ENCODE measurements at regions not wholly inside any gene's neighbourhood (a gene's known extent, or its start where the extent isn't known, plus 50 kb on each side); places are given as distances from the start of the nearest gene placed in this dataset.

DNA sequence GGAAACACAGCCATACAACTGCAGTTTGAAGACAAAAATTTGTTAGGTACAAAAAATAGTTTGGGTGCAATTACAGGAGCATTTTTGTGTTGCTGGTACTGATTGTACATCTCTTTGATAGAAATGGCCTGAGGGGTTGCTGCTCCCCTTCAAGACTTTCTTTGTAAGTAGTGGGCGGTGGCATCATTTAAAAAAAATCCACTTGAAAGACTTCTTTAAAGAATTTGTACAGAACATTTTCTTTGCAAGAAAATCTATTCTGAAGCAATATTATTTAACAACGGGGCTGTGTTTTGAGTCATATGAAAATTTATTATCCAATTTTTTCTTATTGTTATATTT, 144.1 kb upstream of the CAV2 start:
- no peaks in the 10 kb centered on the region for H3K9me3 ChIP-seq (ENCODE audit: control insufficient read depth in 5 of 5, low read length in 5 of 5)
- H3K9ac ChIP-seq (ENCODE audit: low read length in 5 of 5), result peak overlapping the region in 2 of 5 donors; percentile 10 to 66
- peaks cover 15 to 54% (median 48%) of the 10 kb centered on the region in 5 donors for H3K4me1 ChIP-seq (ENCODE audit: control insufficient read depth in 5 of 5, insufficient read depth in 5 of 5, low read length in 5 of 5)
- no peaks in the 10 kb centered on the region for H3K27me3 ChIP-seq (ENCODE audit: control insufficient read depth in 5 of 5, insufficient read depth in 4 of 5, low read length in 5 of 5)
- H3K36me3 ChIP-seq (ENCODE audit: control insufficient read depth in 5 of 5, insufficient read depth in 5 of 5, low read length in 5 of 5), result no peaks in the 10 kb centered on the region
- peak overlapping the region in 4 of 5 donors; percentile 31 to 45 (median 40) for H3K4me3 ChIP-seq (ENCODE audit: low read depth in 1 of 5, low read length in 5 of 5)
- H3K27ac ChIP-seq (ENCODE audit: low read depth, low read length), result peak overlapping the region; percentile 98

DNA sequence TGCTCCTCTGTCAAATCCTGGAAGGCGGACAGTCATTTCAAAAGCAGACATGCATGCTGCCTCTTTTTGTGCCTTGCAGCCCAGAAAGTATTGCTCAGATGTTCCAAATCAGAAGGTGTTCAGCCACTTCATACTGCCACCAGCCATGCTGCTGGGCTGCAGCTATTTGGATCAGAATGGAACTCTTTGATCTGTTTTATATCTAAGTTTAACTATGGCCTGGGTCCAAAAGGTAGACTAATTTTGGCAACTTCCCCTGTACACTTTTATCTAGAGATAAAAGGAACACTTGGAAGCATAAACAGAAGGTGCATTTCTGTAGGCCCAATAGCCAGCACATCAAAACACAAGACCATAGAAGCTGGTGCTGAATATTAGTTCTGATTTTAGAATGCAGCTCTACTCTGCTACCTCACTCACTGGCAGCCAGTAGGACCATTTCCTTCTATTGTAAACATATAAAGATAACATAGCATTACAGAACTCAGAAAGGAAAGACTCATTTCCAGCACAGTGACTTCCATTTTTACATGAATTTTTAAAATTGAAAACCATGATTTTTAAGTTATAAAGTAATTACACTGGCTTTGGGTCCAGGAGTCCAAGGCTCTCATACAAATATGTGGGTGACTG, 143.1 kb upstream of the CAV2 start:
- H3K9ac ChIP-seq (ENCODE audit: low read length in 5 of 5), result no peak overlapping the region
- H3K9me3 ChIP-seq (ENCODE audit: control insufficient read depth in 5 of 5, low read length in 5 of 5), result no peaks in the 10 kb centered on the region
- H3K4me3 ChIP-seq (ENCODE audit: low read depth in 1 of 5, low read length in 5 of 5), result no peak overlapping the region
- no peaks in the 10 kb centered on the region for H3K36me3 ChIP-seq (ENCODE audit: control insufficient read depth in 5 of 5, insufficient read depth in 5 of 5, low read length in 5 of 5)
- H3K4me1 ChIP-seq (ENCODE audit: control insufficient read depth in 5 of 5, insufficient read depth in 5 of 5, low read length in 5 of 5), result peaks cover 15 to 56% (median 48%) of the 10 kb centered on the region in 5 donors
- no peaks in the 10 kb centered on the region for H3K27me3 ChIP-seq (ENCODE audit: control insufficient read depth in 5 of 5, insufficient read depth in 4 of 5, low read length in 5 of 5)
- peak overlapping the region; percentile 98 for H3K27ac ChIP-seq (ENCODE audit: low read depth, low read length)

DNA sequence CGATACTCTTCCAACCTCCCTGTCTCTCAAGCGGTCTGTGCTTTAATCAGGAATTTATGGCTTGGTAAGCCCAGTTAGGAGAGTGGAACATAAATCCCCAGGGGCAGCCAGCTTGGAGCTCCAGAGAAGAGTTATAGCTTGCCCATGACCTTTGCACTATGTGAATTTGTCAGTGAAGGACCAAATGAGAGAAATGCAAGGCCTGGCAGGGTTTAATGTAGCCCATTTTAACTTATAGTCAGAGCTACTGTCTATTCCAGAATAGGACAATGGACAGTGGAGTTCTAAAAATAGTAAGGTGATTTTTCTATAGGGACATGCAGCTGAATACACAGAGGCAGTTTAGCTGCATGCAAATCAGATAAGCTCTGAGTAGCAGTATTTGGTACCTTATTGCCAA, 142.6 kb upstream of the CAV2 start:
- peak overlapping the region; percentile 98 for H3K27ac ChIP-seq (ENCODE audit: low read depth, low read length)

DNA sequence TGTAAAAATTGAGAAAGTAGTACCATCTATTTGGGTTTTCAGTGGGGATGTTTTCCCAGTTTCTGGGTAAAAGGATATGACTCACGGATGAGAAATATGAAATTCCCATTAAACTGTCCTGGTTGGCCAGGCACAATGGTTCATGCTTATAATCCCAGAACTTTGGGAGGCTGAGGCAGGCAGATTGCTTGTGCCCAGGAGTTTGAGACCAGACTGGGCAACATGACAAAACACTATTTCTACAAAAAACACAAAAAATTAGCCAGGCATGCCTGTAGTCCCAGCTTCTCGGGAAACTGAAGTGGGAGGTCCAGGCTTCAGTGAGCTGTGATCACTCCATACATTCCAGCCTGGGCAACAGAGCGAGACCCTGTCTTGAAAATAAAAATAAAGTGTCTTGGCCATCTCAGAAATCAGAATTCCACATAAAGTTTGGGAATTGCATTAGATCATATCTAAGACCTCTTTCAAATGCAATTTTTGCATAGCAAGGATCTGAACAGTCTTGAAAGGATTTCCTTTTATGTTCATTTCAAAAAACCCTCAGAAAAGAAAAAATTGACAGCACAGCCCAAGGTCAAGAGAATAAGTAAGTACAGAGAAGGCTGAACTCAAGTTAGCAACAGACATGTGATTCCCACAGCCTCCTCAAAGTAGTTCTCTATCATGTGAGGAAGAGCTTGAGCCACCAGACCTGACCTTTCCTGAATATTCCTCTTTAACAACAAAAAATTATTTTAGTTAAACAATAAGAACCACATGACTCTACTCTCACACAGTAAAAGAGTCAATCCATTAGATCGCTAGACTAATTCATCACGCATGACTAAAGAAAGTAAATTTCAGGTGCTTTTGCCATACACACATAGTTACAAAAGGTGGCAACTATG, 141.5 kb upstream of the CAV2 start:
- H3K4me3 ChIP-seq (ENCODE audit: low read depth in 1 of 5, low read length in 5 of 5), result no peak overlapping the region
- H3K4me1 ChIP-seq (ENCODE audit: control insufficient read depth in 5 of 5, insufficient read depth in 5 of 5, low read length in 5 of 5), result peaks cover 15 to 59% (median 48%) of the 10 kb centered on the region in 5 donors
- no peaks in the 10 kb centered on the region for H3K9me3 ChIP-seq (ENCODE audit: control insufficient read depth in 5 of 5, low read length in 5 of 5)
- peak overlapping the region; percentile 98 for H3K27ac ChIP-seq (ENCODE audit: low read depth, low read length)
- H3K9ac ChIP-seq (ENCODE audit: low read length in 5 of 5), result no peak overlapping the region
- no peaks in the 10 kb centered on the region for H3K36me3 ChIP-seq (ENCODE audit: control insufficient read depth in 5 of 5, insufficient read depth in 5 of 5, low read length in 5 of 5)
- H3K27me3 ChIP-seq (ENCODE audit: control insufficient read depth in 5 of 5, insufficient read depth in 4 of 5, low read length in 5 of 5), result no peaks in the 10 kb centered on the region

More for the DNA sequence above, 142.6 kb upstream of the CAV2 start:
- Histone ChIP-seq H3K36me3 (ENCODE audit: control insufficient read depth in 5 of 5, insufficient read depth in 5 of 5, low read length in 5 of 5) (no peaks in the 10 kb centered on the region), H3K9me3 (ENCODE audit: control insufficient read depth in 5 of 5, low read length in 5 of 5) (no peaks in the 10 kb centered on the region), H3K27me3 (ENCODE audit: control insufficient read depth in 5 of 5, insufficient read depth in 4 of 5, low read length in 5 of 5) (no peaks in the 10 kb centered on the region), H3K4me1 (ENCODE audit: control insufficient read depth in 5 of 5, insufficient read depth in 5 of 5, low read length in 5 of 5) (peaks cover 15 to 59% (median 48%) of the 10 kb centered on the region in 5 donors), H3K4me3 (ENCODE audit: low read depth in 1 of 5, low read length in 5 of 5) (no peak overlapping the region), H3K9ac (ENCODE audit: low read length in 5 of 5) (no peak overlapping the region)

DNA sequence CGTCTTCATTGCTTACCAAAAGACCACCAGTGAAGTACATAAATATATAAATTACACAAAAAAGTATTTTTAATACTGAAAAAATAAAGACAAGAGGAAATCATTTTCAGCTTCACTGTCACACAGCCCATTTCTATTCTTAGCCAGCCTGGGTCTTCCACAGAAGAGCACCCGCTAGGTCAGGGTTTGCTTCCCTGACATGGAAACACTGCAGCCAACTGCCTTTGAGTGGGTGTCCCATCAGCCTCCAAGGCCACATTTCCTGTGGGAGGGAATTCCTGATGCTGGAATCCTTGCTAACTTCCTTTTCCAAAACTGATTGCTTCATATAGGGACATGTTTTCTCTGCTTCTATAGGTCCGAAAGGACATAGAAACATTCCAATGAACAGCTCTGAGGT, 137.8 kb upstream of the CAV2 start:
- Histone ChIP-seq H3K9me3 (ENCODE audit: control insufficient read depth in 5 of 5, low read length in 5 of 5) (no peaks in the 10 kb centered on the region), H3K27me3 (ENCODE audit: control insufficient read depth in 5 of 5, insufficient read depth in 4 of 5, low read length in 5 of 5) (no peaks in the 10 kb centered on the region), H3K36me3 (ENCODE audit: control insufficient read depth in 5 of 5, insufficient read depth in 5 of 5, low read length in 5 of 5) (no peaks in the 10 kb centered on the region), H3K4me1 (ENCODE audit: control insufficient read depth in 5 of 5, insufficient read depth in 5 of 5, low read length in 5 of 5) (peaks cover 7 to 23% (median 17%) of the 10 kb centered on the region in 5 donors), H3K27ac (ENCODE audit: low read depth, low read length) (no peak overlapping the region), H3K9ac (ENCODE audit: low read length in 5 of 5) (no peak overlapping the region), H3K4me3 (ENCODE audit: low read depth in 1 of 5, low read length in 5 of 5) (no peak overlapping the region)

DNA sequence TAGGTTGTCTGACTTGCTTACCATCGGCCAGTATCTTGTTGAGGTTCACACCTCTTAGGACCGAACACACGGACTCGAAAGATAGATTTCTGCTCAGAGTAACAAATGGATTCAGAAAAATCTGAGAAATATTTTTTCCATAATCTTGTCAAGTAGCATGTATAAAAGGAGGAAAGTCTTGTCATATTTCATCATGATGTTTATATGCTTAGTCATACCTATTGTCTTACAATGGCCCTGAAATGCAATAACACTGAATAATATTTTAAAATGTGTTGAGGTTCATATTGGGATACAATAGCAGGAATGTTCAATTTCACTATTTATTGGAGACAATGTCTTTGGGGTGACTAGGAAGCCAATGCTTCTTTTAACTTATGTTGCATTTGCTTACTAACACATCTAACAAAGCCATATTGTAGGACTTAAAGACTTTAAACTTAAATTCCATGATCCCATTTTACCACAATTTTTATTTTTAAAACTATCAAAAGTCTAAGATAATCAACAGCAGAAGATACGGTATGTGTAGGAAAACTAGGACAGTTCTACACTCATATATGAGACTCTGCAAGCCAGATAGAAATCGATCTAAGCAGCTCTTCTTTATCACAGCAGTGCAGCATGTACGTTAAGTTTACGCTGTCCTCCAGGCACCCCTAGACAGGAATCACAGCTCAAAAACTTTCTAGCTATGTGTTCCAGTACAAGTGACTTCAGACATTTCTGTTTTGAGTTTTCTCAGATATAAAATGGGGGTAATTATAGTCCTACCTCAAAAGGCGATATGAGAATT, 135.7 kb upstream of the CAV2 start:
- no peaks in the 10 kb centered on the region for H3K27me3 ChIP-seq (ENCODE audit: control insufficient read depth in 5 of 5, insufficient read depth in 4 of 5, low read length in 5 of 5)
- H3K27ac ChIP-seq (ENCODE audit: low read depth, low read length), result no peak overlapping the region
- H3K9ac ChIP-seq (ENCODE audit: low read length in 5 of 5), result no peak overlapping the region
- no peaks in the 10 kb centered on the region for H3K36me3 ChIP-seq (ENCODE audit: control insufficient read depth in 5 of 5, insufficient read depth in 5 of 5, low read length in 5 of 5)
- no peaks in the 10 kb centered on the region for H3K9me3 ChIP-seq (ENCODE audit: control insufficient read depth in 5 of 5, low read length in 5 of 5)
- H3K4me3 ChIP-seq (ENCODE audit: low read depth in 1 of 5, low read length in 5 of 5), result no peak overlapping the region
- peaks cover 0 to 5% (median 0%) of the 10 kb centered on the region in 5 donors for H3K4me1 ChIP-seq (ENCODE audit: control insufficient read depth in 5 of 5, insufficient read depth in 5 of 5, low read length in 5 of 5)

DNA sequence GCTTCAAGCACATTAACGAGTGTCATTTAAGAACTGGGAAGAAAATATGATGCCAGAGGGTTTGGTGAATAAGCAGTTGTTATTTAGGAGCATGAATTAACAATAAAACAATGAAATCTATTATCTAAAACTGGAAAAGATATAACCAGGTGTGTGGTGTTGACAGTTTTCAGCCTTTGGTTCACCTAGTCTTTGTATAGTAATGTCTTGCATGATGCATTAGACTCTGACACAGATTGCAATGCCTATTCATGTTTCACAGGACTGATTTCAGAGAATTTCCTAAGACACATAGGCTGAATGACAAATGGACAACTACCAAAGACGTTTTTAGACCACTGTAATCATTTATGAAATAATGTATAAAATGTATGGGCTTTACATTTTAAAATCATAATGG, 135.1 kb upstream of the CAV2 start:
- H3K27ac ChIP-seq (ENCODE audit: low read depth, low read length), result no peak overlapping the region

DNA sequence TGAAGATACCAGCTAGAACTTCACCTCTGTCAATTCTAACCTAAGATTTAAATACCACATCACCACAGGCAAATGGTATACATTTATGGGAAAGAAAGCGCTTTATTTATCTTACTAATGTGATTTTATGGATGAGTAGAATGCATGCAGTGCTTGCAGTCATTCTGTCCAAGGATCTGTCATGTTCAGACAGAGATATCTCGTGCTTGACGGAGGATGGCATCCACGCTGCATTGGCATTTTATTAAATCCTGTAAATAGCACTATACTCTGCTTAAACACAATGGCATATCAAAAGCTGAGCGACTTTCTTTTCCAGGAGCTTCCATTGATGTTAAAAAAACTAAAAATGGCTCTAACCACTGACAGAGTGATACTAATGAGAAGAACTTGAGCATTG, 133.7 kb upstream of the CAV2 start:
- H3K4me3 ChIP-seq (ENCODE audit: low read depth in 1 of 5, low read length in 5 of 5), result no peak overlapping the region
- no peaks in the 10 kb centered on the region for H3K9me3 ChIP-seq (ENCODE audit: control insufficient read depth in 5 of 5, low read length in 5 of 5)
- H3K4me1 ChIP-seq (ENCODE audit: control insufficient read depth in 5 of 5, insufficient read depth in 5 of 5, low read length in 5 of 5), result peaks cover 0 to 5% (median 0%) of the 10 kb centered on the region in 5 donors
- no peaks in the 10 kb centered on the region for H3K27me3 ChIP-seq (ENCODE audit: control insufficient read depth in 5 of 5, insufficient read depth in 4 of 5, low read length in 5 of 5)
- H3K36me3 ChIP-seq (ENCODE audit: control insufficient read depth in 5 of 5, insufficient read depth in 5 of 5, low read length in 5 of 5), result no peaks in the 10 kb centered on the region
- no peak overlapping the region for H3K9ac ChIP-seq (ENCODE audit: low read length in 5 of 5)
- no peak overlapping the region for H3K27ac ChIP-seq (ENCODE audit: low read depth, low read length)

More for the DNA sequence above, 135.1 kb upstream of the CAV2 start:
- H3K27me3 ChIP-seq (ENCODE audit: control insufficient read depth in 5 of 5, insufficient read depth in 4 of 5, low read length in 5 of 5), result no peaks in the 10 kb centered on the region
- H3K4me1 ChIP-seq (ENCODE audit: control insufficient read depth in 5 of 5, insufficient read depth in 5 of 5, low read length in 5 of 5), result peaks cover 0 to 5% (median 0%) of the 10 kb centered on the region in 5 donors
- no peak overlapping the region for H3K4me3 ChIP-seq (ENCODE audit: low read depth in 1 of 5, low read length in 5 of 5)
- no peaks in the 10 kb centered on the region for H3K9me3 ChIP-seq (ENCODE audit: control insufficient read depth in 5 of 5, low read length in 5 of 5)
- H3K36me3 ChIP-seq (ENCODE audit: control insufficient read depth in 5 of 5, insufficient read depth in 5 of 5, low read length in 5 of 5), result no peaks in the 10 kb centered on the region
- H3K9ac ChIP-seq (ENCODE audit: low read length in 5 of 5), result no peak overlapping the region

DNA sequence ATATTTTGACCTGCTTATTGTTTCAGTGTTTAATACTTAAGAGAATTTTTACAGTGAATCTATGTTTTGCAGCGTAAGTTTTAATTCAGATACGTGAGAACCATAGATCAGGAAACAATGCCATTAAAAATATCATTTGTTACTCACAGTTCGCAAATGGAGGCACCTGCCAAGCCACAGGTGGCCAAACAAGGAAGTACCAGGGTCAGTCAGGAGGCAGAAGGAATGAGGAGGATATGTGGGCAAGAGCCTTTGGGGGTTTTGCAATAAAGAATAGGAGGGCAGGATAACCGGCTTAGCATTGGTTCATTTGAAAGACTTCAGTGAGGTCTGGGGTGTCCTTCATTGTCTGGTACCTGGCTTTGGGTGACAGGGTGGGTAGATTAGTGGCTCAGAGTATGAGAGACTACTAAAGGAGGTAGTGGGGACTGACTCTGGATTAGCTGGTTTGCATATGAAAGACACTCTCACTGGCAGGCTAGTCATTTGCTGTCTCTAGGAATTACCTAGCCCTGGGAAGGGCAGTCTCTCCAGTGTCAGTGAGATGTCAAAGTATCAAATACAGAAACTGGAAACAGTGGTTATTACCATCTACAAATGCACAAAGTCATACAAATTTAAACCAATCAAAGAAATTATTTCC, 132.2 kb upstream of the CAV2 start:
- Histone ChIP-seq H3K36me3 (ENCODE audit: control insufficient read depth in 5 of 5, insufficient read depth in 5 of 5, low read length in 5 of 5) (no peaks in the 10 kb centered on the region), H3K4me3 (ENCODE audit: low read depth in 1 of 5, low read length in 5 of 5) (no peak overlapping the region), H3K9me3 (ENCODE audit: control insufficient read depth in 5 of 5, low read length in 5 of 5) (no peaks in the 10 kb centered on the region), H3K27ac (ENCODE audit: low read depth, low read length) (no peak overlapping the region), H3K4me1 (ENCODE audit: control insufficient read depth in 5 of 5, insufficient read depth in 5 of 5, low read length in 5 of 5) (no peaks in the 10 kb centered on the region), H3K27me3 (ENCODE audit: control insufficient read depth in 5 of 5, insufficient read depth in 4 of 5, low read length in 5 of 5) (no peaks in the 10 kb centered on the region), H3K9ac (ENCODE audit: low read length in 5 of 5) (no peak overlapping the region)

Measured in subcutaneous abdominal adipose tissue (tissue), 5 donors.